ENCODE measurements at regions not wholly inside any gene's neighbourhood (a gene's known extent, or its start where the extent isn't known, plus 50 kb on each side); places are given as distances from the start of the nearest gene placed in this dataset.

GRCh38 chr5:10849278-10849677, 88.2 kb upstream of the DAP start:
- DNase-seq (ENCODE audit: low read depth) = peak; percentile 65

- DNase-seq (ENCODE audit: low read depth) = no peak
Measured at GRCh38 chr5:10844016-10844415, 83.0 kb upstream of the DAP start.

DNA sequence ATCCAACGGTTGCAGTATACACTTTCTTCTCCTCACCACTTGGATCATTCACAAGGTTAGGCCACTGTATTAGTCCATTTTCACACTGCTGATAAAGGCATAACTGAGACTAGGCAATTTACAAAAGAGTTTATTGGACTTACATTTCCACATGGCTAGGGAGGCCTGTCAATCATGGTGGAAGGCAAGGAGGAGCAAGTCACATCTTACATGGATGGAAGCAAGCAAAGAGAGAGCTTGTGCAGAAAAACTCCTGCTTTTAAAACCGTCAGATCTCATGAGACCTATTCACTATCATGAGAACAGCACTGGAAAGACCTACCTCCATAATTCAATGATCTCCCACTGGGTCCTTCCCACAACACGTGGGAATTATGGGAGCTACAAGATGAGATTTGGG, 81.8 kb upstream of the DAP start:
- DNase-seq (ENCODE audit: low read depth) = no peak

DNA sequence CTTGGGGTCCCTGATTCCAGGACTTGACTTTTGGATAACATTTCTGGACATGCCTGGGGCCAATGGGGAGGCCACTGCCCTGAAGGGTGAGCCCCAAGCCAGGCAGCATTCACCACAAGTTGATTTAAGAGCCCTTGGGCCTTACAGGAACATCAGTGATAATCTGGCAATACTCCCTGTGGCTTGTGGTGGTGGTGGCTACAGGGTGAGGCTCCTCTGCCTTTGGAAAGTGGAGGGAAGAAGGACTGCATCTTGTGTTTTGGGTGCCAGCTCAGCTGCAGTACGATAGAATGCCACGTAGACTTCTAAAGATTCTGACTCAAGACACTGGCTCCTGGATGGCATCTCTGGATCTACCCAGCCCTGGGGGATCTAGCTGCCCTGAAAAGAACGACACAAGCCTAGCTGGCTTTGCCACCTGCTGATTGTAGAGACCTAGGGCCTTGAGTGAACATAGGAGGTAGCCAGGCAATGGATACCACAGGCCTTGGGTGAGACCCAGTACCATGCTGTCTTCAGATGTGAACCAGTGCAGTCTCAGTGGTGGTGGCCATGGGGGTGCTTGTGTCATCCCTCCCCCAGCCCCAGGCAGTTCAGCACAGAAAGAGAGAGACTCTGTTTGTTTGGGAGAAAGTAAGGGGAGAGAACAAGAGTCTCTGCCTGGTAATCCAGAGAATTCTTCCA, 79.0 kb upstream of the DAP start:
- DNase-seq (ENCODE audit: low read depth) = no peak

DNA sequence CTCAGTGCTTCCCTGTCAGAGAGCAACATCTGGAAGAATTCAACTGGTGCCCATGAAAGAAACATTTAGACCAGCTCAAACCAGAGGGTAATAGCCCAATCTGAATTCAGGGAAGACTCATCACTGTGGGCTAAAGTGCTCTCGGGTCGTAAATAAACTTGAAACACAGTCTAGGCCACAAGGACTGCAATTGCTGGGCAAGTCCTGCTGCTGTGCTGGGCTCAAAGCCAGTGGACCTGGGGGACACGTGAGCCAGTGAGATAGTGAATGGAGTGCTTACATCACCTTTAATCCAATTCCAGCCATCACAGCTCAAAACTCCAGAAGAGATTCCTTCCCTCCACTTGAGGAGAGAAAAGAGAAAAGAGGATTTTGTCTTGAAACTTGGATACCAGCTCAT, 78.1 kb upstream of the DAP start:
- DNase-seq (ENCODE audit: low read depth) = no peak

- peak; percentile 28 for DNase-seq (ENCODE audit: low read depth)
Measured at GRCh38 chr5:10838038-10838437, 77.0 kb upstream of the DAP start.

DNA sequence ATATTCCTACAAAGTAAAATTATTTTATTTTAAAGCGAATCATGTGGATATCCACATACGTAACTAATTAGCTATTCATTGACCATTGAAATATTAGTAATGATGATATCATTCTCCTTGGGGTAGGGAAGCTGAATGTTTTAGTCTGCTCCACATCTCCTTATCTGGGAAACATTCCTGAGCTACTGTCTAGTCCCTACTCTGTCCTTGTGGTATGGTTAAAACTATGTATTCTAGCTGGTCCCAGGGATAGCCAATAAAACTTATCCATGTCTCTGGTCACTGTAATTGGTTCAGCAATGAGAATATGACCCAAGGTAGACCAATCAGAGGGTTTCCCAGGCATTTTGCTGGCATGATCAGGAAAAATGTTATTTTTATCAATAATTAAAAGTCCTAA, 76.0 kb upstream of the DAP start:
- DNase-seq (ENCODE audit: low read depth) = peak; percentile 48

- no peak for DNase-seq (ENCODE audit: low read depth)
Measured at GRCh38 chr5:10834695-10835094, 73.7 kb upstream of the DAP start.

GRCh38 chr5:10832987-10833386, 72.0 kb upstream of the DAP start:
- DNase-seq (ENCODE audit: low read depth) = no peak

GRCh38 chr5:10832421-10832820, 71.4 kb upstream of the DAP start:
- DNase-seq (ENCODE audit: low read depth) = no peak

DNA sequence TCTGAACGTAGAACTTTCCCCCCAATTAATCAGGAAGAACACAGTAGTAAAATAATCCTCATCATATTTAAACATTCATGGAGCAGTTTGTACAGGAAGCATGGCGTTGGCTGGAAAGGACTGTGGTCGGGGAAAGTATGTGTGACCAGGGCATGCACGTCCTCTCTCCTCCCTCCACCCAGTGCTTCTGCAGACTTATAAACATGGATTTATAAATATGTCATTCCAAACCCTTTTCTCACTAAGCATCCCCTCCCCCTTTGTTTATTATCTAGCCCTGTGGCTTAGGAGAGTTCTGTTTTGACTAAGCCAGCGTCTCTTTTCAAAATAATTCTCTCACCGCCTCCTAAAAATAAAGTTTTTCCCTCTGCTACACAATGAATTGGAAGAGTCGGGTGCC, 70.4 kb upstream of the DAP start:
- DNase-seq (ENCODE audit: low read depth) = peak; percentile 91

DNA sequence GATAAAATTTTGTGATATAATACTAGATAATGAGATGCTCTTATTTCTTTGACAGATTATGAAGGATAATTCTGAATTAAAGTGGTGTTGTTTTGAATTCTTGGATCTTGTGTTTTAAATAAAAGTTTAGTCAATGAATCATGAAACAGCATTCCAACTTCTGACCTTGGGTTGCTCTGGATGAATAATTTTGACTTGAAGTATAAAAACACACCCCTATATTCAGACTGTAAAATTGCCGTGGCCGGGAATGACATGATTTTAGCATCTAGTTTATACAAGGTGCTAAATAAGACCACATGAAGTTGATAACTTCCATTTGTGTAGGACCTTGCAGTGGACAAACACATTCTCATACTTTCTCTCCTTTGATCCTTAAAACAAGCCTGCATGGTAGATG, 67.2 kb upstream of the DAP start:
- peak; percentile 69 for DNase-seq (ENCODE audit: low read depth)

- DNase-seq (ENCODE audit: low read depth) = no peak
Measured at GRCh38 chr5:10827571-10827970, 66.5 kb upstream of the DAP start.

DNA sequence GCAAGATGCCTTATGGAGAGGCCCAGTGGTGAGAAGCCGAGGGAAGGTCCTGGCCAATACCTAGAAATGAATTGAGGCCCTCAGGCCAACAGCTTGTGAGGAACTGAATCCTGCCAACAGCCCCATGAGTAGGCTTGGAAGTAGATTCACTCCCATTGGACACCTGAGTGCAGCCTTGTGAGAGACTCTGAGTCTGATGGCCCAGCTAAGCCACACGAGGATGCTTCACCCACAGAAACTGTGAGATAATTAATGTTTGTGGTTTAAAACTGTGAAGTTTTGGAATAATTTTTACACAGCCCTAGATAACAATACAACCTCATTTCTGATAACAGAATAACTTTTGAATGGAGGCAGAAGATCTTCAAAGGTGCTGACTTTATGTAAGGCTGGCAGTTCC, 65.9 kb upstream of the DAP start:
- no peak for DNase-seq (ENCODE audit: low read depth)

- no peak for DNase-seq (ENCODE audit: low read depth)
Measured at GRCh38 chr5:10825897-10826644, 65.0 kb upstream of the DAP start.

- no peak for DNase-seq (ENCODE audit: low read depth)
Measured at GRCh38 chr5:10812218-10812617, 51.2 kb upstream of the DAP start.

All from ELR (cell line).